GM10266 (cell line): ENCODE measurements at regions not wholly inside any gene's neighbourhood (a gene's known extent, or its start where the extent isn't known, plus 50 kb on each side); places are given as distances from the start of the nearest gene placed in this dataset.

Source experiments
- DNase-seq: peaks from one replicate; pipeline ENCODE4 v3.0.0; 2012; ENCODE audit errors: extremely low spot score
- TF ChIP-seq, protein P1 (sequence below): IDR thresholded peaks from 2 replicates; pipeline ENCODE4 v1.5.1; 2012; ENCODE audit warnings: mild to moderate bottlenecking, low read depth; ENCODE audit not compliant: control insufficient read depth, insufficient read depth; ENCODE audit errors: missing control alignments

DNA sequence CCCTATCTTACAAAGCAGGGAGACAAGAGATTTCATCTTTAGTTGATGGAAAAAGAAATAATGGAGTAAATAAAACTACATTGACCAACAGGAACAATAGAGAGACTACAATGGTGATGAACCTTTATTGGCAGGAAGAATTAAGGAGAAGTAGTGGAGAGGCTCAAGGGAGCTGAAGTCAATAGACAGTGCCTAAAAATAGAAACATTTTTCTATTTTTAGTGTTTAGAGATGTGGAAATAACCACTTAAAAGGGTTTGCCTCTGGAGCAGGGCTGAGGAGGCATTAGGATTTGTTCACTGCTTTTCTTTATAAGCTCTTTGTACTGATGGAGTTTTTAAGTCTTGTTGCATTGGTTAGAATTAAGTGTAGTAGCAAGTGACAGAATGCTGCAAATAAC, 98.4 kb upstream of the ERCC6L2 start:
- no peak for DNase-seq
- TF ChIP-seq, protein P1, sequence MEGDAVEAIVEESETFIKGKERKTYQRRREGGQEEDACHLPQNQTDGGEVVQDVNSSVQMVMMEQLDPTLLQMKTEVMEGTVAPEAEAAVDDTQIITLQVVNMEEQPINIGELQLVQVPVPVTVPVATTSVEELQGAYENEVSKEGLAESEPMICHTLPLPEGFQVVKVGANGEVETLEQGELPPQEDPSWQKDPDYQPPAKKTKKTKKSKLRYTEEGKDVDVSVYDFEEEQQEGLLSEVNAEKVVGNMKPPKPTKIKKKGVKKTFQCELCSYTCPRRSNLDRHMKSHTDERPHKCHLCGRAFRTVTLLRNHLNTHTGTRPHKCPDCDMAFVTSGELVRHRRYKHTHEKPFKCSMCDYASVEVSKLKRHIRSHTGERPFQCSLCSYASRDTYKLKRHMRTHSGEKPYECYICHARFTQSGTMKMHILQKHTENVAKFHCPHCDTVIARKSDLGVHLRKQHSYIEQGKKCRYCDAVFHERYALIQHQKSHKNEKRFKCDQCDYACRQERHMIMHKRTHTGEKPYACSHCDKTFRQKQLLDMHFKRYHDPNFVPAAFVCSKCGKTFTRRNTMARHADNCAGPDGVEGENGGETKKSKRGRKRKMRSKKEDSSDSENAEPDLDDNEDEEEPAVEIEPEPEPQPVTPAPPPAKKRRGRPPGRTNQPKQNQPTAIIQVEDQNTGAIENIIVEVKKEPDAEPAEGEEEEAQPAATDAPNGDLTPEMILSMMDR: no peak

DNA sequence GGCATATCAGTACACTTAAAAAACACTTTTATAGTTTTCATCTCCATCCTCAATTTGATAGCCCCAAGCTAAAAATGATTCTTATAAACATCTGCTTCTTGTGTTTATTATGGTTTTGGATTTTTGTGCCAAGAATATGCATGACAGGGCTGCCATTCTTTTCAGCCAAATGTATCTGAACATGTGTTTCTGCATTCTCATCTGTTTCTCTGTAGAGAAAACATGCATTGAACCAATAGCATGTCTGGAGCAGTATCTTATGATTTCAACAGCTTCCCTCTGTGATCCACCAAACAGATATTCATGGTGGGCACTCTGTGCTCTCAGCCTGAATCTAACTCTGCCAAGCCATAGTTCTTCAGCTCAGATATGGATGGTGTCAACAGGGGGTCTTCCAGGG, 99.3 kb upstream of the ERCC6L2 start:
- no peak for DNase-seq
- TF ChIP-seq, protein P1: no peak

DNA sequence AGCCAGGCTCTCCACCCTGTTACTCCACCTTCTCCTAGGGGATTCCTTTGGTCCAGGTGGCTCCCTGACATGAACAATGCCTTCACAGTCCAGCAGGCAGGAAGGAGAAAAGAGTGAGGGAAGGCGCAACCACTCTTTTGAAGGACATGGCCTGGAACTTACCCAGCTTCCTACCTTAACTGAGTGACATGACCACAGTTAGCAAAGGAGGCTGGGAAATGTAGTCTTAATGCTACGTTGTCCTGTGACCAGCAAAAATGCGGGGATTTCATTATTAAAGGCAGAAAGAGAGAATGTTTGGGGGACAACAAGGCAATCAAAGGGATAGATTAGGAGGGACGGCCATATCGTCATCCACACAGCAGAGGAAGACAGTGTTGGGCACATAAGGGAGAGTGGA, 100.3 kb upstream of the ERCC6L2 start:
- TF ChIP-seq, protein P1: no peak
- no peak for DNase-seq

DNA sequence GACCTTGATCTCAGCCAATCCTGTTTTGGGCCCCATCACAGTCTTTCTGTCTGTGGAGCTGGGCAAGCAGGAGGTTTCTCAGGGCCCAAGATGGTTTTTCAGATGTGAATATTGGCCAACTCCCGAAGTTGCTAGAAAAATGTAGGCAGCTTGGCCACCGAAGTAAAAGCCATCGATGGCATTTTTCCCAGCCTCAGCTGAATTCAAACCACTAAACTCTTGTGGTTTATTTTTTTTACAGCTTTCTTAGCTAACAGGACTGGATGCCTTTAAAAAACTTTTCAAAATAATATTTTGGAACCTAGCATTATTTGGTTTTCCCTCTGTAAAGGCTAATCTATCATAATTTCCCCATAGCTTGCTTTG, 102.5 kb upstream of the ERCC6L2 start:
- TF ChIP-seq, protein P1: no peak

DNA sequence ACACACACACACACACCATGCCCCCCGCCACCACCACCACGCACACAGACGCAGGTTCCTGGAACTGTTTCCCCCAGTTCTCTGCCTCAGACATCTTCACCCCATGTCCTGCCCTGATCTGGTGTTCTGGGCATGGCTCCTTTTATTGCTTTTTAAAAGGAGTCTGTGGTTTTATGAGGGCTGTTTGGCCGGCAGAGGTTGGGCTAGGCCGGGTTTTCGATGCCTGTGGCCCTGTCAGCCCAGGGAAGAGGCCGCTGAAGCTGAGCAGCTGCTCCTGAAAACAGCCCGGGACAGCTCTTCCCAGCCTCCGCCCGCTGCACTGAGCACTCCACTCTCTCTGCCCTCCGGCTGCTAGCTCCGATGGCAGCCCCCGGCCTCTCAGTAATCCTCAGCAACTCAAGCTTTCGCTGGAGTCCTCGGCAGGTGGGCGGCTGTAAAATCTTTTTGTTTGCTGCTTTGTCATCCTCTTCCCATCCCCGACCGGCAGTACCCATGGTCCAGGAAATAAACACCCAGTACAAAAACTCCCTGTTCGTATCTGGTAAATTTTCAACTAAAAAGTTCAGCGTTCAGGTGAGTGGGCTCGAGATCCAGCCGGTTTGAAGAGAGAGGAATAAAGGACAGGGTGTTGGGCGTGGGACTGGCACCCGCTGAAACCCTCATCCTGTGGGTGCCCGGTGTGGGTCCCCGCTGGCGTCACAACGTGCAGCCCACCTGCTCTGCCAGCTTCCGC, 103.0 kb upstream of the ERCC6L2 start:
- no peak for DNase-seq
- TF ChIP-seq, protein P1: no peak

More for the DNA sequence above, 102.5 kb upstream of the ERCC6L2 start:
- DNase-seq: no peak

DNA sequence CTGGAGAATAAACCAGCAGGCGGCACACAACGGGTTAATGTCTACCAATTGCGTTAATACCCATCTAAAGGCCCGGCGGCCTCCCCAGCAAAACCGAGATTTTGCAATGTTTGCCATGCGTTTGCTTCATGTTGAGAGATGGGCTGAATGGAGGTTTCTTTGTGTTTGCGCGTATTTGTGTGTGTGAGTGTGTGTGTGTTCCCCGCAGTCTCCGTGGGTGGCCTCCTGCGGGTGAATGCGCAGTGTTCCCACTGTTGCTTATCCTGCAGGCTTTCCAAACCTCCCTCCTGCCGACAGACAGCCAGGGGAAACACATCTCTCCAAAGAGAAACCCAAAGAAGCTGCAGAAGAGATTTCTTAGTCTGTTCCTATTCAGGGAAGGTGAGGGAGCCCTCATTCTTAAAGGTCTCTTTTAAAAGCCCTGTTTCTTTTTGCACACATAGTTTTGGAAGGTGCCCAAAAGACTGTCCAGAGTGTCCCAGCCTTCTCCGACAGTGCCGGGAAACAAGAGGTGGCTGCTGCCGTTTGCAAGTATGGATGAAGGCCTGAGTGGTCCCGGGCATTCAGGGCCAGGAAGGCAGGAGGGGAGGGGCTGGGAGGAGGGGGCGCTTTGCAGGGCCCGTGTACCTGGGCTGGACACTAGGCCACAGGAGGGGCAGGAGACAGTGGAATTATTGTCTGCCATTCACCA, 103.8 kb upstream of the ERCC6L2 start:
- no peak for DNase-seq
- TF ChIP-seq, protein P1: no peak

DNA sequence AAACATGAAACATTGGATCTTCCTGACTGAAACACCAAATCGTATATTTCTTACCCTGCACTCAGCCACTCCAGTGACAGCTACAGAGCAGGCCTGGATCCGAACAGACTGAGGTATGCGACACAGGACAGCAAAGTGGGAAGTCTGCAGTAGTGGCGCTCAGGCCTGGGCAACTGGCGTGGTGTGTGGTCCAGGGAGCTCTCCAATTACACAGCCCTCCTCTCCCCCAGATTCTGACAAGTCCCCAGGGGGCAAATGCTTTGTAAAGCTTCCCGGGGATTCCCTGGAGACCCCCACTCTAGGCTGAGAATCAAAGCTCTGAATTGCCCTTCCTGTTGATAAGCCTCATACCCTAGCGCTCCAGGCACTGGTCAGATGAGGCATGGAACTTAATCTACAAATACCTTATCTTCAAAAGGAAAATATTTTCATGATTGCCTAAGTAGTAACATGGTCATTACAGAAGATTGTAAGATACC, 104.8 kb upstream of the ERCC6L2 start:
- TF ChIP-seq, protein P1: no peak
- DNase-seq: no peak
